ENCODE measurements at regions not wholly inside any gene's neighbourhood (a gene's known extent, or its start where the extent isn't known, plus 50 kb on each side); places are given as distances from the start of the nearest gene placed in this dataset.

- Histone ChIP-seq H3K36me3 (replicated peaks in 1 of 2; ENCODE audit: insufficient read depth in 1 of 2, low read depth in 2 of 2) (no peaks in the 10 kb centered on the region), H3K4me3 (no peak overlapping the region), H3K4me1 (peaks cover 7% of the 10 kb centered on the region), H3K27me3 (no peaks in the 10 kb centered on the region), H3K27ac (no peak overlapping the region), H3K9me3 (no peaks in the 10 kb centered on the region)
- no peak for TF ChIP-seq POLR2A (IDR thresholded peaks at IDR 0.05)
- TF ChIP-seq CTCF (IDR thresholded peaks at IDR 0.05): no peak
- no peak for DNase-seq
- 78 to 88% methylated on average over 3 of the region's 3 CpGs for WGBS, 2 donors
- ATAC-seq: no peak
- intact Hi-C loops (cut with DNase I): no loop called here
Observed at GRCh38 chr9:2459756-2460155, 161.8 kb upstream of the VLDLR start.

GRCh38 chr9:2461892-2462291 lies 159.7 kb upstream of the VLDLR start:
- H3K4me1 ChIP-seq: peaks cover 22% of the 10 kb centered on the region
- ATAC-seq (no peak), DNase-seq (no peak)
- 85 to 96% methylated on average over 5 of the region's 5 CpGs for WGBS, 2 donors
- no peaks in the 10 kb centered on the region for H3K27me3 ChIP-seq
- intact Hi-C loops (cut with DNase I): no loop called here
- TF ChIP-seq CTCF (IDR thresholded peaks at IDR 0.05): no peak
- TF ChIP-seq POLR2A (IDR thresholded peaks at IDR 0.05): no peak
- H3K36me3 ChIP-seq (replicated peaks in 1 of 2; ENCODE audit: insufficient read depth in 1 of 2, low read depth in 2 of 2): no peaks in the 10 kb centered on the region
- H3K27ac ChIP-seq: no peak overlapping the region
- no peaks in the 10 kb centered on the region for H3K9me3 ChIP-seq
- H3K4me3 ChIP-seq: no peak overlapping the region

GRCh38 chr9:2464624-2465023 lies 157.0 kb upstream of the VLDLR start:
- 82 to 92% methylated on average over 2 of the region's 2 CpGs for WGBS, 2 donors
- TF ChIP-seq POLR2A (IDR thresholded peaks at IDR 0.05): no peak
- no peak for TF ChIP-seq CTCF (IDR thresholded peaks at IDR 0.05)
- H3K27ac ChIP-seq: no peak overlapping the region
- no peaks in the 10 kb centered on the region for H3K9me3 ChIP-seq
- no peaks in the 10 kb centered on the region for H3K36me3 ChIP-seq (replicated peaks in 1 of 2; ENCODE audit: insufficient read depth in 1 of 2, low read depth in 2 of 2)
- H3K4me3 ChIP-seq: no peak overlapping the region
- no peak for DNase-seq
- no peak for ATAC-seq
- intact Hi-C loops (cut with DNase I): no loop called here
- H3K4me1 ChIP-seq: peaks cover 29% of the 10 kb centered on the region
- H3K27me3 ChIP-seq: no peaks in the 10 kb centered on the region

DNA sequence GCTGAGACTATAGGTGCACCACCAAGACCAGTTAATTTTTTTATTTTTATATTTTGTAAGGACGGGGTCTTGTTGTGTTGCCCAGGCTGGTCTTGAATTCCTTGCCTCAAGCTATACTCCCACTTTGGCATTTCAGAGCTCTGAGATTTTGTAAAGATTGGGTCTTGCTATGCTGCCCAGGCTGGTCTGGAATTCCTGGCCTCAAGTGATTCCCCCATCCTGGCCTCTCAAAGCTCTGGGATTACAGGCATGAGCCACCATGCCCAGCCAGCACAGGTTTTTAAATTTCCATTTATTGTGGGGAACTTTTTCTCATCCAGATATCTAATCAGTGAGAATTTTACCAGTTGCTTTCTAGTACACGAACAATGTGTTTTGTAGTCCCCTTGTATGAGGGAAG lies 156.1 kb upstream of the VLDLR start:
- intact Hi-C loops (cut with DNase I): no loop called here
- Histone ChIP-seq H3K36me3 (replicated peaks in 1 of 2; ENCODE audit: insufficient read depth in 1 of 2, low read depth in 2 of 2) (no peaks in the 10 kb centered on the region), H3K9me3 (no peaks in the 10 kb centered on the region), H3K27me3 (no peaks in the 10 kb centered on the region), H3K4me3 (no peak overlapping the region), H3K4me1 (peaks cover 33% of the 10 kb centered on the region), H3K27ac (peak overlapping the region; percentile 50 to 80 (median 70))
- WGBS, 2 donors: 53 to 58% methylated on average over 2 of the region's 2 CpGs
- ATAC-seq: no peak
- no peak for DNase-seq
- TF ChIP-seq POLR2A (IDR thresholded peaks at IDR 0.05): no peak
- TF ChIP-seq CTCF (IDR thresholded peaks at IDR 0.05): no peak

DNA sequence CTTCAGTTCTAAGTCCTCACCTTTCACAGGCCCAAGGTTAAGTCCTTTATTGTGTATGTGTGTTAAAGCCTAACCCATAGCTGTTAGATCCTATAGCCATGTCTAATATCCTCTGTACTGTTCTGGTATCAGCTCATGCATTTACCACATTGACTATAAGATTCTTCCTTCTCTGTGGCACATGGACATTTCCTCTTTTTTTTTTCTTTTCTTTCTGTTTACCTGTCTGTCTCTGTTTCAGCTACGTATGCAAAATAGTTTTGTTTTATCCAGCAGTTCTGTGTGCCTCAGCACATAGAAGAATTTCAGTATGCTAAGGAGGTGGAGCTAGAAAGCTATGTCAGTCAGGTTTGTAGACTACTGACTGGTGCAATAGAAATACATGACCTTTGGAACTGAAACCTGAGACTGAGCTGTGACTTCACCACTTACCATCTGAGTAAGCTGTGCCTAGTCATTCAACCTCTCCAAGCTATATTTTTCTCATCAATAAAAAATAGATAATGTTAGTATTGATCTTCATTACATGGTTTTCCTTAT lies 155.6 kb upstream of the VLDLR start:
- H3K27me3 ChIP-seq: no peaks in the 10 kb centered on the region
- DNase-seq: peak; percentile 38 to 74 (median 50)
- peaks cover 33% of the 10 kb centered on the region for H3K4me1 ChIP-seq
- no peaks in the 10 kb centered on the region for H3K9me3 ChIP-seq
- H3K27ac ChIP-seq: peak overlapping the region; percentile 50 to 80 (median 70)
- H3K4me3 ChIP-seq: no peak overlapping the region
- intact Hi-C loops (cut with DNase I): no loop called here
- WGBS, 2 donors: 11 to 24% methylated on average over 1 of the region's 1 CpG
- TF ChIP-seq POLR2A (IDR thresholded peaks at IDR 0.05) (no peak), CTCF (IDR thresholded peaks at IDR 0.05) (no peak)
- peak; percentile 98 for ATAC-seq
- H3K36me3 ChIP-seq (replicated peaks in 1 of 2; ENCODE audit: insufficient read depth in 1 of 2, low read depth in 2 of 2): no peaks in the 10 kb centered on the region

Measured in body of pancreas (tissue), 4 donors.